HG02884 (cell line): ENCODE measurements at regions not wholly inside any gene's neighbourhood (a gene's known extent, or its start where the extent isn't known, plus 50 kb on each side); places are given as distances from the start of the nearest gene placed in this dataset.
"Not testable (repeated sequence)": the region's sequence is repeated elsewhere in the genome, so short reads cannot be mapped to it uniquely, and the experiment has no call there.

Source experiments
- ATAC-seq: cut with Tn5 transposase; IDR thresholded peaks from one replicate; pipeline ENCODE4 v1.9.1; 2021; ENCODE audit warnings: mild to moderate bottlenecking, moderate library complexity; ENCODE audit not compliant: unreplicated experiment

GRCh38 chr6:116982401-116982800 lies 105.4 kb downstream of the RFX6 start:
- ATAC-seq: no peak

- no peak for ATAC-seq
These were observed 106.3 kb downstream of the RFX6 start for GRCh38 chr6:116983375-116983774.

- ATAC-seq: no peak
These were observed 109.8 kb downstream of the RFX6 start for GRCh38 chr6:116986819-116987218.

GRCh38 chr6:116990679-116991078 lies 113.6 kb downstream of the RFX6 start:
- no peak for ATAC-seq

DNA sequence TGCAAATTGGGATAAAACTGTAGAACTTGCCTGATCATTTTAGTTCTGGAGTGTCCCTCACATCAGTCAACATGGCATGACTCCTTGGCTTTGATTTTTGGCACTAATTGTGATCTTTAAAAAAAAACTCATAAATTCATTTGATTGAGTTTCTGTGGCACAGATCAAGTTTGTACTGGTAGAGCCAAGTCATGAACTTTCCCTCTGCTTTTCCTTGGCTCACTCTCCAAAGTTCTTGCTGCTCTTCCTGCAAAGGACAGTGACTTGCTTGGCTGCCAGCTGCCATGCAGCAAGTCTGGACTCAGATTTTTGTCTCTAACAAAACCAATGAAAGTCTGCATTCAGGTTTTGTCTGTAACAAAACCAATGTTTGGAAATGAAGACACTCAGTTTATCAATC lies 115.5 kb downstream of the RFX6 start:
- ATAC-seq: no peak

- no peak for ATAC-seq
These were observed 117.4 kb downstream of the RFX6 start for GRCh38 chr6:116994447-116994846.

DNA sequence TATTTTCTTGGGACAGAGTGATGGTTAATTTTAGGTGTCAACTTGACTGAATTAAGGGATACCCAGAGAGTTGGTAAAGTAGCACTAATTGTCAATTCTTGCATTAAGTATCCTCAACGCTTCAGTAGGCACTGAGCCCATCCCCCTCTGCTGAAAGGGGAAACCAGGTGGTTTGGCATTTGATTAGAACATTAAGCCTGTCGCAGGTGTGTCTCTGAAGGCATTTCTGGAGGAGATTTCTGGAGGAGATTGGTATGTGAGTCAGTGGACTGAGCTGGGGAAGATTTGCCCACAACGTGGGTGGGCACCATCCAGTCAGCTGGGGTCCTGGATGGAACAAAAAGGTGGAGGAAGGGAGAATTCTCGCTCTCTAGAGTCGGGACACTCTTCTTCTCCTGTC lies 119.8 kb downstream of the RFX6 start:
- no peak for ATAC-seq

DNA sequence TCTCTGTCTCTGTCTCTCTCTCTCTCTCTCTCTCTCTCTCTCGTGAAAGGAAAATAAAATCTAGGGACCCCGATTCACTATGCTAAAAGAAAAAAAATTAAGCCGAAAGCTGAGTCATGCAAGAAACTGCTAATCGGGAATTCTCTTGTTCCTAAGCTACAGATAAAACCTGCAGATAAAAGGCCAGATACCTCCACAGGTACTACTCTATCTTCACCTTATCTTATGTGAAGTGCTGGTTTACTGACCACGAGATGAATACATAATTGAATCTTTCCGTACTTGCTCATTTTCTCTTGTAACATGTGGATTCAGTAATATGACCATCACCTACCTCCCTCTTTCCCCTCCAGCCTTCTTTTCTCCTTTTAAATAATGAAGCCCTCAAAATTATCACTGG lies 120.5 kb downstream of the RFX6 start:
- ATAC-seq: no peak

DNA sequence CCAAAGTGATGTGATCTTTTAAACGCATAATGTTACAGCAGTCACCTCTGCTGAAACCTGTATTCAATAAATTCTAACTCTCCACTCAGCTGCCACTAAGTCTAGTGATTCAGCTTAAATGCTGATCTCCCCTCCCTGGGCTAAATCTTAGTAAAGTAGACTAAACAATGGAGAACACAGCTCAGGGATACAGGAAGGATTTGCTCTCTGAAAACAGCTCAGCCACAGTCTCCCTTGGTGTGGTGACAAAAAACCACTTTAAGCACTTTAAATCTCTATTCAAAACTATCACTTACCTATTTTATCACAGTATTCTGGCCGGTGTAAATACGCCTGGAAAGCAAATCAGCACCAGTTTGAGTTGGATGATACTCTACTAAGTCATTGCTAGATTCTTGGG lies 130.6 kb downstream of the RFX6 start:
- no peak for ATAC-seq

DNA sequence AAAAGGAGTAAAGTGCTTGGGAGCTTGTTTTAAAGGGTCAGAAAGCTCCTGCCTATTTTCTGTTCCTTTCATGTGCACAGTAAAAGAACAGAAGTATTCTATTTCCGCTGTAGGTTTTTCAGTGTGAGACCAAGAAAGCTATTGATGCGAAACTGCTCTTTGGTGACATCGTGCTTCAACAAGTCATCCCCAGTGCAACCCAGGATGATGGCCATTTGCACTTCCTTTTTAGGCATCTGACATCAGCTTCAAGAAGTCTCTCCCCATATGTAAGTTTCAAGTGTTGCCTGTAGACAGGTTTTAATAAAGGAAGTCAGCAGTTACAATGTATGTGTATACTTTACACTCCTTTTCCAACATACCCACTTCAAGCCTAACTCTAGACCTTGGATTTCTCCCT lies 131.6 kb downstream of the RFX6 start:
- no peak for ATAC-seq

GRCh38 chr6:117014641-117015473 lies 137.8 kb downstream of the RFX6 start:
- ATAC-seq: not testable (repeated sequence)

GRCh38 chr6:117015474-117015804 lies 138.4 kb downstream of the RFX6 start:
- ATAC-seq: not testable (repeated sequence)

GRCh38 chr6:117018771-117019170 lies 141.7 kb downstream of the RFX6 start:
- no peak for ATAC-seq

- ATAC-seq: no peak
These were observed 145.7 kb downstream of the RFX6 start for GRCh38 chr6:117022774-117023173.

- ATAC-seq: no peak
These were observed 148.3 kb downstream of the RFX6 start for GRCh38 chr6:117025310-117025709.

DNA sequence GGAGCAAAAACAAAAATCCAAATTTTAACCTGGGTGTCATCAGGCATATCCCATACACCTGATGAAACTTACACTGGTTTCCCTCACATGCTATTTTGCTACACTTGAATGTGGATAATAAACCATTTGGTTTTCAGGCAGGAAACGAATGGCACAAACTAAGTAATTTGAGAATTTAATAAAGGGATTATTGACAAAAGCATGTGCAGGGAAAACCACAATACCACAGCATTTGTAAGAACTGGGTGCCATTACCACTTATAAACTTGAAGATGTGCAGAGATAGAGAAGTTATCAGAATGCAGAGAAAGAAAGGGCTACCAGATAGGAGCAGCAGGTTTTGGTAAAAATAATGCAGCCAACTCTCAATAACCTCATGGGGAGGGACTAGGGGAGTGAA lies 151.2 kb downstream of the RFX6 start:
- no peak for ATAC-seq

DNA sequence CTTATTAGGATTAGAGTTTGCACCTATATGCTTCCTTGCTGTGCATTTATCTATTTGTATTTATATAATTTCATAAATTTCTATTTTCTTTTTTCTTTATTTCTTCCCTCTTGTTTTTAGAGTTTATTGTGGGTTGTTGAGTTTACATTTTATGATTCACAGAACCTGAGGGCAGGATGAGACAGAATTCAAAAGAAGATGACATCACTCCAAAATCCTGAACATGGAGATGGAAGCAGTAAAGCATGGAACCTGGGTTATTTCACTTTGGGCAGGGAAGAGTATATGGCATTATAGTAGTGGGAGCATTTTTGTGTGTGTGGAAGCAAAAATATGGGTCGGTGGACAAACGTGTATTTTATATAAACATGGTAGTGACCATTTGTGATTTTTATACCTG lies 157.5 kb downstream of the RFX6 start:
- no peak for ATAC-seq

- ATAC-seq: no peak
These were observed 157.9 kb downstream of the RFX6 start for GRCh38 chr6:117034971-117035370.

DNA sequence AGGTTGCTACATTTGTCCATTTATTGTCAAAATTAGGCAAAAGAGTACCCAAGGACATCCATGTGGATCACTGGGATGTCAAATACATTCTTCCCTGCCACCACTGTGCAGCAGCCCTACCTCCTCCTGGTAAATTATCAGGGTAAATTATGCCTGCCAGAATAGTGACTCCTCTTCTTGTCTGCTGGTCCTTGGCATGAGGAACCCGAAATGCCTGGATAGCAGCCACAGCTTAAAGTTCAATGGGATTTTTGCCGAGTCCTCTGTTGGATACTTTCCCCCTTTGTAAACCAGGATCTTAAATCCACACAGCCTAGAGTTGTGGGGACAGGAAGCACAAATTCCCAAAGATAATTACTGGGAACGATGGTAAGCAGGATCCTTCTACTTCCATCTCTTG lies 173.3 kb downstream of the RFX6 start:
- no peak for ATAC-seq

GRCh38 chr6:117072134-117072533 lies 193.2 kb upstream of the VGLL2 start:
- no peak for ATAC-seq

DNA sequence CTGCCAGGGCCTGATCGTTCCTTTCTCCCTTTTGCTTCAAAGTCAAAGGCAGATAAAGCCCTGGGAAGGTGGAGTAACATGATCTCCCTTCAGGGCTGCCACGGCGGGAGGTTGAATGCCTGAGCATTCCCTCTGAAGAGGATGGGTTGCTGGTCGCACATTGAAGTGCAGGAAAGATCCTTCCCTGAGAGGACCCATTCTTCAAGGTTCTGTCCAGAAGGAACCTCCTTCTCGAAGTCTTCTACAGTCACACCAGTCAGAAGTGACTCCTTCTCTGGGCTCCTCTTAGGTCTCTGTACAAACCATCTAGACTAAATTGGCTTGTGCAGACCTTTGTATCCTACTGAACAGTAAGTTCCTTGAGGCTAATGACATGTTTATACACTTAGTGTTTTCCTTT lies 192.6 kb upstream of the VGLL2 start:
- ATAC-seq: no peak

DNA sequence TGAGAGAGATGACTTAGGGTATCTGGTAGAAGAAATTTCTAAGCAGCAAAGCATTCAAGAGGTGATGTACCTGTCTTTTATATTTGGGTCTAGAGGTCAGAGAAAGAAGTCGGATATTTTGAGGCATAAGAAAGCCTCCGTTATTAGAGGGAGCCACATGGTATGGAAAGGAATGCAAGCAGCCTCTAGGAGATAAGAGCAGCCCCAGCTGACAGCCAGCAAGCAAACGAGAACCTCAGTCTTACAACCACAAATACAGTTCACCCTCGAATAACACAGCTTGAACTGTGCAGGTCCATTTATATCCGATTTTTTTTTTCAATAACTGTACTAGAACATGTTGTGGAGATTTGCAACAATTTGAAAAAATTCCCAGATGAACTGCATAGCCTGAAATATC lies 190.7 kb upstream of the VGLL2 start:
- no peak for ATAC-seq

GRCh38 chr6:117075218-117075617 lies 190.1 kb upstream of the VGLL2 start:
- ATAC-seq: no peak
